Endothelial cell of umbilical vein (primary cell): ENCODE measurements at regions not wholly inside any gene's neighbourhood (a gene's known extent, or its start where the extent isn't known, plus 50 kb on each side); places are given as distances from the start of the nearest gene placed in this dataset.

Experiments used
- BruUV-seq: library from RNA; stranded (reverse); fragments of 400-500 nt; replicated peaks from 2 replicates; lab custom pipeline; 2021; lab: Mats Ljungman, UMichigan
- CTCF ChIA-PET: fragments of 300-600, 350-600 bp; sonication (Branson Sonifier 250); formaldehyde crosslinking; loops from one replicate; lab custom pipeline; 2021; ENCODE audit warnings: antibody characterized with exemption, inconsistent platforms; lab: Charles Lee
- POLR2A ChIA-PET: fragments of 300-600, 350-600 bp; sonication (Branson Sonifier 250); formaldehyde crosslinking; loops from one replicate; lab custom pipeline; 2021; ENCODE audit warnings: antibody characterized with exemption, inconsistent platforms; lab: Charles Lee
- DNase-seq: peaks from one replicate; pipeline ENCODE4 v3.0.0-alpha.2; 2011; ENCODE audit warnings: low read depth, low spot score
- FAIRE-seq: peaks from 2 replicates; lab custom pipeline; 2011; peaks lifted over from hg19 to GRCh38; lab: Jason Lieb, UNC
- H2AFZ ChIP-seq: 2 replicates; pipeline ENCODE4 v1.6.0; 2012; ENCODE audit warnings: low read depth, low read length, control low read depth, inconsistent platforms
- H3K27ac ChIP-seq: 2 replicates; pipeline ENCODE4 v1.5.1; 2011; ENCODE audit warnings: low read depth, mild to moderate bottlenecking, control low read depth, low read length, moderate library complexity; ENCODE audit not compliant: insufficient read depth
- H3K27me3 ChIP-seq, 2 experiments: 2 replicates each; pipeline versions ENCODE4 v1.6.0 to v1.6.1; 2011; ENCODE audit warnings: low read length in 2 of 2, mixed read lengths in 1 of 2; ENCODE audit not compliant: control insufficient read depth in 2 of 2, insufficient read depth in 2 of 2
- H3K36me3 ChIP-seq, 2 experiments: 2 replicates in 1 of 2; 3 replicates in 1 of 2; pipeline ENCODE4 v1.5.1; 2011; ENCODE audit warnings: low read length in 2 of 2, mild to moderate bottlenecking in 1 of 2, moderate library complexity in 1 of 2; ENCODE audit not compliant: control insufficient read depth in 2 of 2, insufficient read depth in 2 of 2; ENCODE audit errors: extremely low read depth in 1 of 2
- H3K4me1 ChIP-seq: 3 replicates; pipeline ENCODE4 v1.5.1; 2011; ENCODE audit warnings: mild to moderate bottlenecking, low read length; ENCODE audit not compliant: control insufficient read depth, insufficient read depth; ENCODE audit errors: extremely low read depth
- H3K4me2 ChIP-seq: 2 replicates; pipeline ENCODE4 v1.6.1; 2011; ENCODE audit warnings: low read length, control low read depth, mixed read lengths; ENCODE audit not compliant: insufficient read depth
- H3K4me3 ChIP-seq, 3 experiments: fragments of 200-600 bp in 1 of 3; sonication (generic), shearing (Covaris generic) in 1 of 3; replicated peaks in 1 of 3; 2 replicates each; pipeline ENCODE4 v1.5.1; 2011 to 2016; ENCODE audit warnings: control low read depth in 3 of 3, low read length in 3 of 3, mild to moderate bottlenecking in 2 of 3, inconsistent platforms in 1 of 3, low read depth in 1 of 3, moderate library complexity in 1 of 3; ENCODE audit not compliant: insufficient read depth in 1 of 3
- H3K79me2 ChIP-seq: 2 replicates; pipeline ENCODE4 v1.6.0; 2012; ENCODE audit warnings: low read length, inconsistent platforms; ENCODE audit not compliant: control insufficient read depth, insufficient read depth
- H3K9ac ChIP-seq: replicated peaks from 2 replicates; pipeline ENCODE3; 2011; ENCODE audit warnings: low read length, control low read depth; ENCODE audit not compliant: insufficient read depth; ENCODE audit errors: extremely low read depth
- H3K9me1 ChIP-seq: replicated peaks from 3 replicates; pipeline ENCODE4 v1.6.0; 2011; ENCODE audit warnings: mild to moderate bottlenecking, low read length; ENCODE audit not compliant: control insufficient read depth, insufficient read depth; ENCODE audit errors: extremely low read depth
- H3K9me3 ChIP-seq: replicated peaks from 2 replicates; pipeline ENCODE4 v1.5.1; 2012; ENCODE audit warnings: low read length, inconsistent platforms; ENCODE audit not compliant: control insufficient read depth, insufficient read depth
- H4K20me1 ChIP-seq: replicated peaks from 2 replicates; pipeline ENCODE3; 2011; ENCODE audit warnings: mild to moderate bottlenecking, low read length; ENCODE audit not compliant: control insufficient read depth, insufficient read depth; ENCODE audit errors: extremely low read depth
- CTCF ChIP-seq, 2 donors: IDR thresholded peaks; 1 replicate in 1 of 2; 2 replicates in 1 of 2; pipeline ENCODE4 v1.5.1; 2011; ENCODE audit warnings: low read length in 2 of 2, mild to moderate bottlenecking in 2 of 2, moderate library complexity in 2 of 2, control low read depth in 1 of 2, inconsistent platforms in 1 of 2, low read depth in 1 of 2; ENCODE audit not compliant: insufficient read depth in 1 of 2; ENCODE audit errors: extremely low read depth in 1 of 2
- EZH2 ChIP-seq: IDR thresholded peaks from 2 replicates; pipeline ENCODE4 v1.6.1; 2012; ENCODE audit warnings: borderline replicate concordance, low read depth, mild to moderate bottlenecking, moderate library complexity, low read length, inconsistent platforms; ENCODE audit not compliant: severe bottlenecking
- FOS ChIP-seq: IDR thresholded peaks from 2 replicates; pipeline ENCODE4 v1.6.1; 2011; ENCODE audit warnings: mild to moderate bottlenecking, low read length, moderate library complexity, borderline replicate concordance; ENCODE audit not compliant: insufficient read depth
- GATA2 ChIP-seq: IDR thresholded peaks from 2 replicates; pipeline ENCODE4 v1.7.0; 2011; ENCODE audit warnings: low read depth, mild to moderate bottlenecking, moderate library complexity, mixed read lengths, low read length; ENCODE audit not compliant: insufficient read length, insufficient read depth
- JUN ChIP-seq: IDR thresholded peaks from 2 replicates; pipeline ENCODE4 v1.6.1; 2011; ENCODE audit warnings: borderline replicate concordance, low read depth; ENCODE audit not compliant: insufficient read length, insufficient read depth
- MAX ChIP-seq: IDR thresholded peaks from 2 replicates; pipeline ENCODE4 v1.6.1; 2011; ENCODE audit not compliant: insufficient read depth, insufficient read length
- MYC ChIP-seq: IDR thresholded peaks from one replicate; pipeline ENCODE4 v1.6.1; 2011; ENCODE audit warnings: mild to moderate bottlenecking, low read depth, low read length
- POLR2A ChIP-seq: IDR thresholded peaks from 2 replicates; pipeline ENCODE4 v1.6.1; 2012; ENCODE audit warnings: low read depth, mild to moderate bottlenecking, control low read depth, low read length
- POLR2AphosphoS5 ChIP-seq: IDR thresholded peaks from 2 replicates; pipeline ENCODE4 v1.6.1; 2012; ENCODE audit warnings: low read depth, mild to moderate bottlenecking, control low read depth, low read length, moderate library complexity; ENCODE audit not compliant: insufficient read depth
- dilution Hi-C: fragments of 300-500 bp; cut with MboI; formaldehyde crosslinking; loops from one replicate; pipeline ENCODE4 v1.15.0; 2019; ENCODE audit warnings: low sequenced_read_pairs; ENCODE audit not compliant: extremely low pct_ligation_motif_present
- intact Hi-C: fragments of 100-400 bp; cut with micrococcal nuclease; formaldehyde crosslinking; loops from one replicate; pipeline ENCODE4 v1.10.0; 2022

GRCh38 chrX:130990723-130991122 is 67.4 kb upstream of the ARHGAP36 start:
- TF ChIP-seq POLR2A = no peak
- TF ChIP-seq POLR2AphosphoS5 = no peak
- no peak for TF ChIP-seq EZH2
- TF ChIP-seq MYC = no peak
- no peak for TF ChIP-seq GATA2
- TF ChIP-seq FOS = no peak
- TF ChIP-seq CTCF (IDR thresholded peaks at IDR 0.05; ENCODE audit: extremely low read depth in 1 of 2, insufficient read depth in 1 of 2, low read depth in 1 of 2, low read length in 2 of 2) = no peak
- no peak for TF ChIP-seq MAX
- TF ChIP-seq JUN = no peak
- H3K4me2 ChIP-seq = no peak overlapping the region
- dilution Hi-C loops = no loop called here
- BruUV-seq = no TSS peak
- no peaks in the 10 kb centered on the region for H3K79me2 ChIP-seq
- no peaks in the 10 kb centered on the region for H3K27me3 ChIP-seq
- H3K9me3 ChIP-seq = no peaks in the 10 kb centered on the region
- POLR2A ChIA-PET = no interaction called here
- DNase-seq (no peak), FAIRE-seq (no peak)
- H3K4me3 ChIP-seq = no peak overlapping the region
- no peaks in the 10 kb centered on the region for H4K20me1 ChIP-seq
- H3K27ac ChIP-seq = no peak overlapping the region
- H3K9me1 ChIP-seq = no peaks in the 10 kb centered on the region
- no peaks in the 10 kb centered on the region for H3K36me3 ChIP-seq
- no peak overlapping the region for H2AFZ ChIP-seq
- no peaks in the 10 kb centered on the region for H3K4me1 ChIP-seq
- H3K9ac ChIP-seq = no peak overlapping the region
- CTCF ChIA-PET = no interaction called here
- intact Hi-C loops = no loop called here
